GM19452 (cell line): ENCODE measurements at regions not wholly inside any gene's neighbourhood (a gene's known extent, or its start where the extent isn't known, plus 50 kb on each side); places are given as distances from the start of the nearest gene placed in this dataset.

Experiments
- ATAC-seq: cut with Tn5 transposase; IDR thresholded peaks from one replicate; pipeline ENCODE4 v1.9.1; 2021; ENCODE audit not compliant: unreplicated experiment

GRCh38 chr11:28708075-28708474 lies 599.9 kb downstream of the METTL15 start:
- no peak for ATAC-seq

- ATAC-seq, result no peak
Observed at GRCh38 chr11:28704801-28705200, 596.6 kb downstream of the METTL15 start.

- ATAC-seq, result no peak
Observed at GRCh38 chr11:28703371-28703770, 595.2 kb downstream of the METTL15 start.

GRCh38 chr11:28702871-28703270 lies 594.7 kb downstream of the METTL15 start:
- ATAC-seq, result no peak

GRCh38 chr11:28702450-28702790 lies 594.2 kb downstream of the METTL15 start:
- no peak for ATAC-seq

- no peak for ATAC-seq
Observed at GRCh38 chr11:28701760-28702449, 593.7 kb downstream of the METTL15 start.

GRCh38 chr11:28699701-28700100 lies 591.5 kb downstream of the METTL15 start:
- no peak for ATAC-seq

- no peak for ATAC-seq
Observed at GRCh38 chr11:28697920-28698827, 590.0 kb downstream of the METTL15 start.

GRCh38 chr11:28696591-28696990 lies 588.4 kb downstream of the METTL15 start:
- ATAC-seq, result no peak

- ATAC-seq, result no peak
Observed at GRCh38 chr11:28690746-28691145, 582.6 kb downstream of the METTL15 start.

GRCh38 chr11:28684011-28684586 lies 575.9 kb downstream of the METTL15 start:
- no peak for ATAC-seq

GRCh38 chr11:28679795-28680468 lies 571.7 kb downstream of the METTL15 start:
- ATAC-seq, result no peak

- ATAC-seq, result no peak
Observed at GRCh38 chr11:28677721-28678120, 569.5 kb downstream of the METTL15 start.

GRCh38 chr11:28675183-28675582 lies 567.0 kb downstream of the METTL15 start:
- no peak for ATAC-seq

GRCh38 chr11:28674433-28675103 lies 566.4 kb downstream of the METTL15 start:
- no peak for ATAC-seq

- no peak for ATAC-seq
Observed at GRCh38 chr11:28673691-28674432, 565.7 kb downstream of the METTL15 start.

- ATAC-seq, result no peak
Observed at GRCh38 chr11:28671274-28671673, 563.1 kb downstream of the METTL15 start.

- ATAC-seq, result no peak
Observed at GRCh38 chr11:28666632-28667031, 558.4 kb downstream of the METTL15 start.

GRCh38 chr11:28659716-28660348 lies 551.6 kb downstream of the METTL15 start:
- no peak for ATAC-seq
